ENCODE measurements at regions not wholly inside any gene's neighbourhood (a gene's known extent, or its start where the extent isn't known, plus 50 kb on each side); places are given as distances from the start of the nearest gene placed in this dataset.
"Not testable (repeated sequence)": the region's sequence is repeated elsewhere in the genome, so short reads cannot be mapped to it uniquely, and the experiment has no call there.

GRCh38 chr2:89756616-89757015, 1065.1 kb downstream of the RPIA start:
- DNase-seq (ENCODE audit: extremely low read depth, low read depth): not testable (repeated sequence)

- DNase-seq (ENCODE audit: extremely low read depth, low read depth): not testable (repeated sequence)
These were observed 1067.0 kb downstream of the RPIA start for GRCh38 chr2:89758332-89759026.

DNA sequence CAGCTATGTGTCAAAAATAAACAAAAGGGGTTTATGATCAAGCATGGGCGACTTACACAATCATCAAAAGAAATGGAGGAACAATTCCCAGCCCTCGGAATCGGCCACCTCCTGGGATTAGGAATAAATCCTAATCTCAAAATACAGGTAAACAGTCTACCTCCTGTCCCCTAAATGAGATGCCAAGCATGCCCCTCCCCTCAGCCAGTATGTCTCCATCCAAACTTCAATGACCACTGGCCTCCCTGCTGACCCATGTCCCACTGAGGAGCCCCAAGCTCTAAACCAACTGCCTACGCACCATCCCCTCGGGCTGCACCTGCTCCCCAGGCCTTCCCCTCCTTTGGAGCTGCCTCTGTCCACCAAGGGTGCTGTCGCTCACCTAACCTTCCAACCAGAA, 1069.3 kb downstream of the RPIA start:
- not testable (repeated sequence) for DNase-seq (ENCODE audit: extremely low read depth, low read depth)

DNA sequence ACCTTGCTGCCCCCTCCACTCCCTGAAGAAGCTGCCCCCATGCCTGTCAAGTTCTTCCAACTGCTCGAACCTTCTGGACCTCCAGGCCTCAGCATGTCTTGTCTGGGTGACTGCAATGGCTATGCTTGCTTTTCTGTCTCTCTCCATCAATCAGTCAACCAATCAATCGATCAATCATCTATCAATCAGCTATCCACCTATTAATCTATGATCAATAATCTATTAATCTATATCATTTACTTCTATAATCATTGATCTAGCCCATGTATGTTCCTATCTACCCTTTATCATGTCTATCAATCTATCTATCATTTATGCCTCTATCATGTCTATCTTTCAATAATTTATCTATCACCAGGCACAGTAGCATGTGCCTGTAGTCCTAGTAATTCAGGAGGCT, 1069.7 kb downstream of the RPIA start:
- DNase-seq (ENCODE audit: extremely low read depth, low read depth): not testable (repeated sequence)

DNA sequence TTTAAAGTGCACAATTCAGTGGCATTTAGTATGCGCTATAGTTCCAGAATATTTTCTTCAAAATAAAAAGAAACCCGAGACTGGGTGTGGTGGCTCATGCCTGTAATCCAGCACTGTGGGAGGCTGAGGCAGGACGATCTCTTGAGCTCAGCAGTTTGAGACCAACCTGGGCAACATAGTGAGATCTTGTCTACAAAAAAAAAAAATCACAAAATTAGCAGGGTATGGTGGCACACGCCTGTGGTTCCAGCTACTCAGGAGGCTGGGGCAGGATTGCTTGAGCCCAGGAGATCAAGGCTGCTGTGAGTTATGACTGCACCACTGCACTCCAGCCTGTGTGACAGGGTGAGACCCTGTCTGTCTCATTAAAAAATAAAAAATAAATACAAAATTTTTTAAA, 1070.4 kb downstream of the RPIA start:
- not testable (repeated sequence) for DNase-seq (ENCODE audit: extremely low read depth, low read depth)

- DNase-seq (ENCODE audit: extremely low read depth, low read depth): not testable (repeated sequence)
These were observed 1071.2 kb downstream of the RPIA start for GRCh38 chr2:89762461-89763253.

GRCh38 chr2:89763254-89763580, 1071.7 kb downstream of the RPIA start:
- TF ChIP-seq, protein P1, sequence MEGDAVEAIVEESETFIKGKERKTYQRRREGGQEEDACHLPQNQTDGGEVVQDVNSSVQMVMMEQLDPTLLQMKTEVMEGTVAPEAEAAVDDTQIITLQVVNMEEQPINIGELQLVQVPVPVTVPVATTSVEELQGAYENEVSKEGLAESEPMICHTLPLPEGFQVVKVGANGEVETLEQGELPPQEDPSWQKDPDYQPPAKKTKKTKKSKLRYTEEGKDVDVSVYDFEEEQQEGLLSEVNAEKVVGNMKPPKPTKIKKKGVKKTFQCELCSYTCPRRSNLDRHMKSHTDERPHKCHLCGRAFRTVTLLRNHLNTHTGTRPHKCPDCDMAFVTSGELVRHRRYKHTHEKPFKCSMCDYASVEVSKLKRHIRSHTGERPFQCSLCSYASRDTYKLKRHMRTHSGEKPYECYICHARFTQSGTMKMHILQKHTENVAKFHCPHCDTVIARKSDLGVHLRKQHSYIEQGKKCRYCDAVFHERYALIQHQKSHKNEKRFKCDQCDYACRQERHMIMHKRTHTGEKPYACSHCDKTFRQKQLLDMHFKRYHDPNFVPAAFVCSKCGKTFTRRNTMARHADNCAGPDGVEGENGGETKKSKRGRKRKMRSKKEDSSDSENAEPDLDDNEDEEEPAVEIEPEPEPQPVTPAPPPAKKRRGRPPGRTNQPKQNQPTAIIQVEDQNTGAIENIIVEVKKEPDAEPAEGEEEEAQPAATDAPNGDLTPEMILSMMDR (IDR thresholded peaks at IDR 0.05; ENCODE audit: low read depth, low read length): no peak
- DNase-seq (ENCODE audit: extremely low read depth, low read depth): no peak

- DNase-seq (ENCODE audit: extremely low read depth, low read depth): no peak
- TF ChIP-seq, protein P1 (IDR thresholded peaks at IDR 0.05; ENCODE audit: low read depth, low read length): no peak
These were observed 1072.4 kb downstream of the RPIA start for GRCh38 chr2:89763581-89764485.

- DNase-seq (ENCODE audit: extremely low read depth, low read depth): not testable (repeated sequence)
These were observed 1073.3 kb downstream of the RPIA start for GRCh38 chr2:89764571-89765360.

DNA sequence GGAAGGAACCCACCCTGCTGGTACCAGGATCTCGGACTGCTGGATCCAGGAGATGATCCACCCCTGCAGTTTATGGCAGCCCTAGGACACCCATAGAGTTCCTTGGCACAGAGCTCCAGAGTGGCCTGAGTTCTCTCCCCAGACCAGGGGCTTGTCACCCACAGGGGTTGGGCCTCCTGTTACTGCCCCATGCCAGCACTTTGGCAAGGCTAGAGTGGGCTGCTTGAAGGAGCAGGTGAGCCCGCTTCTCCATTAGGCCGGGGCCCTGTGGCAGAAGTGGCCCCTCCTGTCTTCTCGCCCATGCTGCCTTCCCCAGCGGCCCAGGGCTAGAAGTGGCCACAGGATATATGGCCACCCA, 1073.9 kb downstream of the RPIA start:
- DNase-seq (ENCODE audit: extremely low read depth, low read depth): not testable (repeated sequence)

- DNase-seq (ENCODE audit: extremely low read depth, low read depth): not testable (repeated sequence)
These were observed 1074.9 kb downstream of the RPIA start for GRCh38 chr2:89766141-89766990.

GRCh38 chr2:89767058-89767457, 1075.6 kb downstream of the RPIA start:
- DNase-seq (ENCODE audit: extremely low read depth, low read depth): not testable (repeated sequence)
